Large intestine (tissue), 3 donors: ENCODE measurements at regions not wholly inside any gene's neighbourhood (a gene's known extent, or its start where the extent isn't known, plus 50 kb on each side); places are given as distances from the start of the nearest gene placed in this dataset.

ENCODE experiments used
- DNase-seq, 2 donors: peaks; one replicate each; pipeline versions ENCODE4 v3.0.0 to v3.0.0-alpha.2; 2013
- H3K27ac ChIP-seq: one replicate; pipeline ENCODE4 v1.5.1; 2013; ENCODE audit warnings: low read length
- H3K27me3 ChIP-seq: 2 replicates; pipeline ENCODE4 v1.6.1; 2013; ENCODE audit warnings: low read length; ENCODE audit not compliant: control insufficient read depth, insufficient read depth
- H3K36me3 ChIP-seq: 2 replicates; pipeline ENCODE4 v1.6.1; 2013; ENCODE audit warnings: low read length; ENCODE audit not compliant: control insufficient read depth, insufficient read depth
- H3K4me1 ChIP-seq: one replicate; pipeline ENCODE4 v1.6.1; 2013; ENCODE audit warnings: low read length; ENCODE audit not compliant: control insufficient read depth, insufficient read depth
- H3K4me3 ChIP-seq: one replicate; pipeline ENCODE4 v1.5.1; 2013; ENCODE audit warnings: low read length
- H3K9me3 ChIP-seq: one replicate; pipeline ENCODE4 v1.6.1; 2013; ENCODE audit warnings: mild to moderate bottlenecking, low read depth, low read length, moderate library complexity; ENCODE audit not compliant: control insufficient read depth
- WGBS: methylation state at CpG from one replicate; pipeline ENCODE4 v1.1.5; 2013; ENCODE audit warnings: low lambda C conversion rate; ENCODE audit not compliant: insufficient coverage; 5-methylcytosine and 5-hydroxymethylcytosine counted together

DNA sequence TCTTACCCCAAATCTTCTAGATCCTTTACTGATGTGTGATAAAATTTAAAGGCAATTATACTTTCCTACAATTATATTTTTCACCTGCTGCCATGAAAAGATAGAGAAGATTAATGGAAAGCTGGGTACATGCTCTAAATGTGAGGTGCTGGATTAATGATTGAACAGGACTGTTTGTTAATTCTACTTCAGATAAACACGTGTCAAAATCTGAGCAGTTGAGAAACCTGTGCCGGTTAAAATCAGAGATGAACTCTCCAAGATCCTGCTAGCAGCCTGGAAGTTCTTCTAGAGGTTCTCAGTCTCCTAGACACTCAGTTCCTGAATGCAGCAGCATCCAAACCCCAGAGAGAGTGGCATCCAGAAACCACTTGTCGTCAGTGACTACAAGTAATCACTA, 69.2 kb downstream of the INHBA start:
- Histone ChIP-seq H3K27me3 (no peaks in the 10 kb centered on the region), H3K9me3 (no peaks in the 10 kb centered on the region), H3K36me3 (no peaks in the 10 kb centered on the region), H3K27ac (no peak overlapping the region), H3K4me3 (no peak overlapping the region), H3K4me1 (no peaks in the 10 kb centered on the region)
- WGBS: no CpG with 5 or more reads among the region's 3 CpGs
- DNase-seq: no peak

DNA sequence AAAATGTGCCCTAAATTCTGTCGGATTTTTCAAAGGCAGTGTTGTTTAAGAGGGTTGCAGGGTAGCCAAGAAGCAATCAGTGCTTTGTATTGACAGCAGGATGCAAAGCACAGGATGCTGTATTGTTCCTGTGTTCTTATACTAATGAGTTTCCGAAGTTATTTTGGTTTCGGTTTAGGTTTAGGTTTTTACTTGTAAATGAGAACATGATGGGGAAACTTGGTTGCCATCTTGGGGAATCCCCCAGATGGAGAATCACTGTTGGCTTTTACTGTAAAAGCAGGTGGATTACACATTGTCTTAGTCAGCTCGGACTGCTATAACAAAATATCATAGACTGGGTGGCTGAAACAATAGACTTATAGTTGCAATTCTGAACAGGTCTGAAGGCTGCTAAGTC, 72.1 kb downstream of the INHBA start:
- Histone ChIP-seq H3K27me3 (no peaks in the 10 kb centered on the region), H3K4me3 (no peak overlapping the region), H3K4me1 (no peaks in the 10 kb centered on the region), H3K36me3 (no peaks in the 10 kb centered on the region), H3K9me3 (no peaks in the 10 kb centered on the region), H3K27ac (no peak overlapping the region)
- WGBS: 86% methylated on average over 1 of the region's 4 CpGs
- no peak for DNase-seq

DNA sequence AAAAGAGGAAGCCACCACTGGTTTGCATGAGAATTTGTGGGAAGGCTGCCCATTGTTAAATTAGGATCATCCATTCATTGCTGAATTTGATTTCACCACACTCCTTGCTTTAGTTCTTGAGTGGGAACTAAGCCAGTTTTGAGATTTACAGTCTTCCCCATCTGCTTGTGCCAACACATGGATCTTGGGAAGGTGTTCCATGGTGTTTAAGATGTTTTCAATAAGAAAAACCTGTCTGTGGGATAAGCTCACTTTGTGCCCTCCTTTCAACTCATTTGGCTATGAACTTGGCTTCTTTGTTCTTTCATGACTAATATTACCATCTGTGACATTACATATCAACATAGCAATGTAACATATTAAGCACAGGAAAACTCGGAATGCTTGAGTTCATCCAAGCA, 73.2 kb downstream of the INHBA start:
- DNase-seq: no peak
- no CpG with 5 or more reads among the region's 1 CpG for WGBS
- H3K27ac ChIP-seq: no peak overlapping the region
- H3K4me1 ChIP-seq: no peaks in the 10 kb centered on the region
- H3K27me3 ChIP-seq: no peaks in the 10 kb centered on the region
- no peak overlapping the region for H3K4me3 ChIP-seq
- H3K9me3 ChIP-seq: no peaks in the 10 kb centered on the region
- no peaks in the 10 kb centered on the region for H3K36me3 ChIP-seq

DNA sequence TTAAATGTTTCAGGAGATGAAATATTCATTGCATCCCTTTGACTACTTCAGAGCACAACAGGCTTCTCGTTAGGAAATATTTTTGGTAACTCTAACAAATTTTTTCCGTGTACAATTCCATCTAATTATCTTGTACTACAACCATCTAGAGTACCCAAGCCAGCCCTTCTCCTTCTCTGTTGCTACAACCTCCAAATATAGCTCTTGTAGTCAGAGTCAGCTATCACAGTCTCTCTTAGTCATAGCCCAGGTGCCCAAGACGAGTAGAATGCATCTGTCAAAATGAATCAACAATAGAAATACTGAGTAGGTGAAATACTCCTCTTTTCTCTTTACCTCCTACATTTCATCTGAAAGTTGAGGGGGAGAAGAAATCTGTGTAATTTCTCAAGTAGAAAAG, 74.0 kb downstream of the INHBA start:
- no peaks in the 10 kb centered on the region for H3K4me1 ChIP-seq
- no peaks in the 10 kb centered on the region for H3K9me3 ChIP-seq
- H3K36me3 ChIP-seq: no peaks in the 10 kb centered on the region
- H3K27ac ChIP-seq: no peak overlapping the region
- WGBS: 52% methylated on average over 2 of the region's 3 CpGs
- DNase-seq: no peak
- H3K4me3 ChIP-seq: no peak overlapping the region
- H3K27me3 ChIP-seq: no peaks in the 10 kb centered on the region

DNA sequence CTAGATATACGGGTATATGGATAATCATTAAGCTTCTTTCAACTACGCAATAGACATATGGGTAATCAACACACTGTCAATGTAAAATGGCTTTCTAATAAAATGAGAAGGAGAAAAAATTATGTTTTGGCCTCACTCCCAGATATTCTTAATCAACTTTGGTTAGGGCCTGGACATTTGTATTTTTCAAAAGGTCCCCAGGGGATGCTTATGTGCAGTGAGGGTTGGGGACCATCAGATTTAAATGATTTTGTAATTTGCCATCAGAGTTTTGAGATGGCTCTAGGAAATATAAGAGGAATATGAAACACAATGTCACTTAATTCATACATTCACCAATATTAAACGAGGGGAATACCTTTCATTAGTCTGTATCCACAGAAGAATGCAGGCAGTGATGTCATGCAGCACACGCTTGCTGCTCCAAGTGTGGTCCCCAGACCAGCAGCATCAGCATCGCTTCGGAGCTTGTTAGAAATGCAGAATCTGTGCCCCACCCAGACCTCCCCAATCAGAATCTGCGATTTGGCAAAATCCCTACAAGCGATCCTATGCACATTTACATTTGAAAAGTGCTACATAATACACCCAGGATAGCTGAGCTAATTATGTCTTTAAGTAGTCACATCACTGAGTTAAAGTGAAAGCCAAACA, 75.1 kb downstream of the INHBA start:
- 100% methylated on average over 2 of the region's 8 CpGs for WGBS
- H3K27ac ChIP-seq: no peak overlapping the region
- no peak for DNase-seq
- no peaks in the 10 kb centered on the region for H3K36me3 ChIP-seq
- H3K27me3 ChIP-seq: no peaks in the 10 kb centered on the region
- H3K9me3 ChIP-seq: no peaks in the 10 kb centered on the region
- no peak overlapping the region for H3K4me3 ChIP-seq
- no peaks in the 10 kb centered on the region for H3K4me1 ChIP-seq

DNA sequence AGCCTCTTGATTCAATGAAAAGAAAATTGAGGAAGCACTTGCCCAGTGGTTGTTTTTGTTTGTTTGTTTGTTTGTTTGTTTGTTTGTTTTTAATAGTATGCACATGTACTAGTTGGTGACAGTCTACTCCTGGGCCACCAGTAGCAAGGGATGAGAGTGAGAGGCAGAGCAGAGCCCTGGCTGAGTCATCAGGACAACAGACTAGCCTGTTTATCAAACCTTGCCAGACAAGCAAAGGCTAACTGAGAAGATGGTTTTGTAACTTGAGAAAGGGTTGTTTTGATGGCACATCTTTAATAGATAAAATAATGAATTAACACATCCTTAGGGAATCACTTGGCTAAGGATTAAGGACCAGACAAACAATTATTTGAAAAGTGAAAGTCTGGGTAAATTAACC, 78.1 kb downstream of the INHBA start:
- no peak for DNase-seq
- H3K4me1 ChIP-seq: no peaks in the 10 kb centered on the region
- no peaks in the 10 kb centered on the region for H3K27me3 ChIP-seq
- H3K9me3 ChIP-seq: no peaks in the 10 kb centered on the region
- no peaks in the 10 kb centered on the region for H3K36me3 ChIP-seq
- H3K4me3 ChIP-seq: no peak overlapping the region
- no peak overlapping the region for H3K27ac ChIP-seq

DNA sequence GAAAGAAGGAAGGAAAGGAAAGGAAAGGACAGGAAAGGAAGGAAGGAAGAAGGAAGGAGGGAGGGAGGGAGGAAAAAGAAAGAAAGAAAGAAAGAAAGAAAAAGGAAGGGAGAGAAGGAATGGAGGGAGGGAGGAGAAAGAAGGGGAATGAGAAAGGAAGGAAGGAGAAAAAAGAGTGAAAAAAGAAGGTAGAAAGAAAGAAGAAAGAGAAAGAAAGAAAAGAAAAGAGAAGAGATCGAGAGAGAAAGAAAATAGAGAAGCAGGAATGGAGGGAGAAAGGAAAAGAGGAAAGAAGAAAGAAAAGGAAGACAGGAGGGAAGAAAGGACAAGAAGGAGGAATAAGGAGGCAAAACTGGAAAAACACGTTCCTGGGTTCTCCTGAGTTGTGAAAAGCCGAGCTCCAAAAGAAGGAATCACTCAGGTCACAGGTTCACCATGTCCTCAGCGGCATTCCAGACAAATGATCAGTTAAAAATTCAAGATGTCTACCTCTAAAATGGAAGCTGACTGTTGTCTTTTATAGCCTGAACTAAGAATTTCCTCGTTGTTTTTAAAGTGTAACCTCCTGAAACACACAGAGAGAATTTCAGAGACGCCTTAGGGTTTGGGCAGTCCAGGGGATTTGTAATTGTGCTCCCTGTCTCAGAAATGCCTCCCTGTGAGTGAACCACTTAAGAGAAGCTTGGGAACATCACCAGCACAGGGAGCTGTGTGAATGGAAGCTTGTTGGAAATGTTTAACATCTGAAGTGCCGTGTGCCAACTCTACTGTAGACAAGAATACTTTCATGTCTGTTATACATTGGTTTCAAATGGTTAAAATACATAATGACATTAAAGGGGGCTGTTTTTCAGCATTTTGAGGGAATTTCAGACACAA, 80.7 kb downstream of the INHBA start:
- no peak overlapping the region for H3K4me3 ChIP-seq
- H3K9me3 ChIP-seq: no peaks in the 10 kb centered on the region
- H3K27me3 ChIP-seq: no peaks in the 10 kb centered on the region
- DNase-seq: no peak
- H3K4me1 ChIP-seq: no peaks in the 10 kb centered on the region
- H3K36me3 ChIP-seq: no peaks in the 10 kb centered on the region
- WGBS: 89% methylated on average over 3 of the region's 7 CpGs
- no peak overlapping the region for H3K27ac ChIP-seq

DNA sequence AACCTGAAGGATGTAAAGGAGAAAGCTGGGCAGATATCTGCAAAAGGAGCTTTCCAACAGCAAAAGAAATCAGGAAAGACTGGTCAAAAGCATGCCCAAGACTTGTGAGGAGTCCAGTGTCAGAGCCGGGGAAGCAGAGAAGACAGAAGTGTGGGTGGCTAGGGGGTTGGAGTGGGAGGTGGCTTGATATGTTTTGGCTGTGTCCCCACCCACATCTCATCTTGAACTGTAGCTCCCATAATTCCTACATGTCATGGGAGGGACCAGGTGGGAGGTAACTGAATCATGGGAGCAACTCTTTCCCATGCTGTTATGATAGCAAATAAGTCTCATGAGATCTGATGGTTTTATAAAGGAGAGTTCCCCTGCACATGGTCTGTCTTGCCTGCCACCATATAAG, 84.9 kb downstream of the INHBA start:
- WGBS: no CpG with 5 or more reads among the region's 1 CpG

DNA sequence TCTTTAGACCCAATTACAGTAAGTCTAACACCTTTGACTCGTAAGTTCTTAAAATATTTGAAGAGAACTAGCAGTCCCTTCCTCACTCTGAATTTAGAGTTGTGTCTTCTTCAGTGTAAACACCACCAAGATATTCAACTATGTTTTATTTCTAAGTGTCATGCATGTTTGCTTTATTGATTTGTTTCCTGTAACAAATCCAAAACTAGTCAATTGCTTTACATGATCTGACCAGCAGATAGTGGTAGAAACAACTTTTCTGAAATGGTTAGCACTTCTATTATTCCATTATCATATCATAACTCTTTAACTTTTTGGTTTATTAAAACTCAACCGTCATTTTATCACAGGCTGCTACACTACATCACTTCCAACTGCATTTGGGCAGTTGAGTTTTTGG, 90.1 kb downstream of the INHBA start:
- Histone ChIP-seq H3K4me1 (no peaks in the 10 kb centered on the region), H3K36me3 (no peaks in the 10 kb centered on the region), H3K9me3 (no peaks in the 10 kb centered on the region), H3K4me3 (no peak overlapping the region), H3K27ac (no peak overlapping the region), H3K27me3 (no peaks in the 10 kb centered on the region)
- 100% methylated on average over 1 of the region's 2 CpGs for WGBS
- DNase-seq: no peak

More for the DNA sequence above, 84.9 kb downstream of the INHBA start:
- Histone ChIP-seq H3K27ac (no peak overlapping the region), H3K27me3 (no peaks in the 10 kb centered on the region), H3K4me1 (no peaks in the 10 kb centered on the region), H3K36me3 (no peaks in the 10 kb centered on the region), H3K4me3 (no peak overlapping the region), H3K9me3 (no peaks in the 10 kb centered on the region)
- DNase-seq: no peak

DNA sequence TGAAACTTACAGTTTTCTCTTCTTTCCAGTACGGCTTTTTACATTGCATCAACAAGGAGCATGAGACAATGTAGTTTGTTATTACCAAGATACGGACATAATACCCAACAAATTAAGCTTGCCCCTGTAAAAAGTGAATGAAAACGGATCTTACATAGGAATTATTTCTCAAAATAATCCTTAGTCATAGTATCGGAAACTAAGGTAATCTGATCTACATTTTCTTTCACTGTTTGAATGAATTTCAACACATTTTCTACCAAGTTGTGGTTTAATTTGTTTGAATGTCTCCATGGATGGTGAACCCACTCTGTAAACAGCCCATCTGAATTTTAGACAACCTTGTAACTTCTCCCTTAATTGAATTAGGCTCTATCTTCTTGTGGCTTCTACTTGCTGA, 90.5 kb downstream of the INHBA start:
- Histone ChIP-seq H3K4me3 (no peak overlapping the region), H3K9me3 (no peaks in the 10 kb centered on the region), H3K36me3 (no peaks in the 10 kb centered on the region), H3K4me1 (no peaks in the 10 kb centered on the region), H3K27me3 (no peaks in the 10 kb centered on the region), H3K27ac (no peak overlapping the region)
- DNase-seq: no peak
- WGBS: 100% methylated on average over 2 of the region's 4 CpGs

DNA sequence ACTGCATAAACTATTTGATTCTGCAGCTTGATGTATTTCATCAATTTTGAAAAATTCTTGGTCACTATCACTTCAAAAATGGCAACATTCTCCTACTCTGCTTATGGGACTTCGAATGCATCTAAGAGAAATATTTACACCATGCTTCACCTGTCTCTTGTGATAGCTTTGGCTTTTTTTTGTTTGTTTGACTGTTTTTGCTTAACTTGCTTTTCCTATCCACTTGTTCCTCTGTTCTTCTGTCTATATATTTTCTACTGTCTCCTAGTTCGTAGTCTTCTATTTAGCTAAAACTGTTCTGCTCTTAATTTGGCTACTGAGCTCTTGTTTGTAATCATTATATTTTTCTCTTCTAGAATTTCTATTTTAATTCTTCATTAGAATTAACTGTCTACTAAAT, 94.4 kb downstream of the INHBA start:
- DNase-seq: no peak
- Histone ChIP-seq H3K4me3 (no peak overlapping the region), H3K4me1 (no peaks in the 10 kb centered on the region), H3K36me3 (no peaks in the 10 kb centered on the region), H3K9me3 (no peaks in the 10 kb centered on the region), H3K27ac (no peak overlapping the region), H3K27me3 (no peaks in the 10 kb centered on the region)
- 95% methylated on average over 2 of the region's 2 CpGs for WGBS
